ENCODE measurements at regions not wholly inside any gene's neighbourhood (a gene's known extent, or its start where the extent isn't known, plus 50 kb on each side); places are given as distances from the start of the nearest gene placed in this dataset.
"Not testable (repeated sequence)": the region's sequence is repeated elsewhere in the genome, so short reads cannot be mapped to it uniquely, and the experiment has no call there.

- no peak for DNase-seq
Measured at GRCh38 chr10:109281347-109281746, 642.0 kb downstream of the XPNPEP1 start.

GRCh38 chr10:109280837-109281236, 642.5 kb downstream of the XPNPEP1 start:
- no peak for DNase-seq

GRCh38 chr10:109277456-109277855, 645.9 kb downstream of the XPNPEP1 start:
- no peak for DNase-seq

GRCh38 chr10:109275960-109276359, 647.4 kb downstream of the XPNPEP1 start:
- DNase-seq: no peak

GRCh38 chr10:109274681-109275080, 648.6 kb downstream of the XPNPEP1 start:
- no peak for DNase-seq

- DNase-seq: no peak
Measured at GRCh38 chr10:109270173-109270572, 653.1 kb downstream of the XPNPEP1 start.

- DNase-seq: no peak
Measured at GRCh38 chr10:109264004-109264403, 659.3 kb downstream of the XPNPEP1 start.

- no peak for DNase-seq
Measured at GRCh38 chr10:109261231-109261630, 662.1 kb downstream of the XPNPEP1 start.

GRCh38 chr10:109259293-109259692, 664.0 kb downstream of the XPNPEP1 start:
- no peak for DNase-seq

GRCh38 chr10:109253306-109253705, 670.0 kb downstream of the XPNPEP1 start:
- no peak for DNase-seq

GRCh38 chr10:109250152-109250551, 673.2 kb downstream of the XPNPEP1 start:
- DNase-seq: no peak

GRCh38 chr10:109247814-109248213, 675.5 kb downstream of the XPNPEP1 start:
- no peak for DNase-seq

GRCh38 chr10:109245821-109246220, 677.5 kb downstream of the XPNPEP1 start:
- no peak for DNase-seq

- DNase-seq: no peak
Measured at GRCh38 chr10:109239371-109239770, 683.9 kb downstream of the XPNPEP1 start.

- DNase-seq: no peak
Measured at GRCh38 chr10:109237682-109238081, 685.6 kb downstream of the XPNPEP1 start.

- no peak for DNase-seq
Measured at GRCh38 chr10:109237050-109237449, 686.3 kb downstream of the XPNPEP1 start.

- not testable (repeated sequence) for DNase-seq
Measured at GRCh38 chr10:109223533-109223932, 699.8 kb downstream of the XPNPEP1 start.

- no peak for DNase-seq
Measured at GRCh38 chr10:109219935-109220605, 703.2 kb downstream of the XPNPEP1 start.

GRCh38 chr10:109218207-109218606, 705.1 kb downstream of the XPNPEP1 start:
- DNase-seq: no peak

GRCh38 chr10:109215291-109216075, 707.8 kb downstream of the XPNPEP1 start:
- no peak for DNase-seq

GRCh38 chr10:109214891-109215290, 708.4 kb downstream of the XPNPEP1 start:
- DNase-seq: not testable (repeated sequence)

GRCh38 chr10:109207361-109207760, 716.0 kb downstream of the XPNPEP1 start:
- no peak for DNase-seq

GRCh38 chr10:109205929-109206585, 717.3 kb downstream of the XPNPEP1 start:
- DNase-seq: no peak

Data from hypothalamus (tissue), 51 donors.